GM21717 (cell line): ENCODE measurements at regions not wholly inside any gene's neighbourhood (a gene's known extent, or its start where the extent isn't known, plus 50 kb on each side); places are given as distances from the start of the nearest gene placed in this dataset.

Experiments used
- ATAC-seq: cut with Tn5 transposase; IDR thresholded peaks from one replicate; pipeline ENCODE4 v1.9.1; 2021; ENCODE audit warnings: mild to moderate bottlenecking, moderate library complexity; ENCODE audit not compliant: unreplicated experiment

- no peak for ATAC-seq
Observed at GRCh38 chr12:46908936-46909635, 83.3 kb upstream of the SLC38A4 start.

GRCh38 chr12:46910830-46911229, 85.0 kb upstream of the SLC38A4 start:
- ATAC-seq, result no peak

- no peak for ATAC-seq
Observed at GRCh38 chr12:46914336-46914735, 88.5 kb upstream of the SLC38A4 start.

DNA sequence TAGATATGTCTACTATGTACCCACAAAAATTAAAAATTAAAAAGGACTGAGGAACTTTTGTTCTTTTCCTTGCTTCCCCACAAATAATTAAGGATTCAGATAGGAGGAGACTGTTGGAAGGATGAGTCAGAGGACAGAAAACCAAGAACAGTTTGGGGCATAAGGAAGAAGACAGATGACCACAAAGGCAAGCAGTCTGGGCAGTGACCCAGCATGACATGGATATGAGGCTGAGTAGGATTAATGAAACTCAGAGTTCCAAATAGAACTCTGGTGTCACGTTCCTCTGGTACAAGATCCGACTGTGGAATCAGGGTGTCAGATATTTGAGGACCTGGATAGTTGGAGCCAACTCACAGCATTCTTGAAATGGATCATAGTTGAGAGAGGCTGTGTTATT, 89.3 kb upstream of the SLC38A4 start:
- no peak for ATAC-seq

DNA sequence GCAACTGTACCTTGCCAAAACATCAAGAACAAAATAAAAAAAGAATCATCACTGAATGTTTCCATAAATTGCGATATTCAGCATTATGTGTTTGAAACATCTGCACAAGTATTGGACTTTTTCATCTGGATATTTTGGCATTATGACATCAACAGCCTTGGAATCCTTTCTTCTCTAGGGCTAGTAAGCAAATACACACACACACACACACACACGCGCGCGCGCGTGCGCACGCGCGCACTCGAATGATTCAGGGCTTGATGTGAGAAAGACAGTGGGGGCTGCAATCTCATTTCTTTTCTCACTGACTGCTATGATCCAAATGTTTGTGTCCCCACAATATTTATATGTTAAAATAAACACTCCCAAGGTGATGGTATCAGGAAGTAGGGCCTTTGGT, 90.0 kb upstream of the SLC38A4 start:
- ATAC-seq, result no peak

DNA sequence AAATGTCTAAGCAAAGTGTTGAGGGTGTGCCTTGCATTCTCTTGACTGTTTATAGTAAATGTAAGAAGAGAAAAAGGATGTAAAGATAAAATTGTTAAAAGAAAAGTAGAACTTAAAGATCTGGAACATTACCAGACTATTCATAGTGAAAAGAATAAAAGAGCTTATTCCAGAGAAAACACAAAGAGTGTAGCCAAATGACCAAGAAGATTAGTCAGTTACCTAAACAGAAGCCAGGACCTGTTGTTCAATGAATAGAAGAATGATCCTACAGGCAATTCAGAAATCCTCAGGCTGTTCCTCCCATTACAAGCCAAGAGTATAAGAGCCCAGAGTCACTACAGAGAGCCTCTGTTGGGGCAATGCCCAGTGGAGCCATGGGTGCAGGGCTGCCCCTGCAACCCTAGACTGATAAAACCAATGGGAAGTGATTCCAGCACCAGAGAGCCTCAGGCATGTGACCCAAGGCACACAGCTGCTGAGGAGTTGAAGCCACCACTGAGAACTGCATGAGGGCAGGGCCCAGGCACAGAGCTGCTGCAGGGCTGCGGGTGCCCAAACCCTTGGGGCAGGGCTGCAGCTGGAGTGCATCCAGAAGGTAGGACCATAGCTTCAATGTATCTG, 91.1 kb upstream of the SLC38A4 start:
- no peak for ATAC-seq

GRCh38 chr12:46917821-46918220, 92.0 kb upstream of the SLC38A4 start:
- no peak for ATAC-seq

DNA sequence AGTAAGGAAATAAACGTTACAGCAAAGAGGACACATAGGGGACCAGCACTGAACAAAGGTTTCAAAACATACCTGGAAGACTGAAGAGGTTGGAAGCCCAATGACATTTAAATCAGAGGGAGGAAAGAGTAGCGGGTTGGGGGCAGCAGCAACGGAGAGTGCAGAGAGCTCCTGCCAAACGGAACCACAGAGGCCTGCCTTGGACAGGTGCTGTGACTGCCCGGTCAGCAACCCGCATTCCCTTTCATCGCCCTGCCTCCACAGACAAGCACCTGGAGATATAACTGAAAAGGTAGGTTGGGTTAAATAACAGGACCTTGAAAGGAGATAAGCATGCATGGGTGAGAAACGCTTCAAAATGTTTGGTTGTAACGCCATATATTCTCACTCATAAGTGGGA, 92.8 kb upstream of the SLC38A4 start:
- ATAC-seq, result no peak

DNA sequence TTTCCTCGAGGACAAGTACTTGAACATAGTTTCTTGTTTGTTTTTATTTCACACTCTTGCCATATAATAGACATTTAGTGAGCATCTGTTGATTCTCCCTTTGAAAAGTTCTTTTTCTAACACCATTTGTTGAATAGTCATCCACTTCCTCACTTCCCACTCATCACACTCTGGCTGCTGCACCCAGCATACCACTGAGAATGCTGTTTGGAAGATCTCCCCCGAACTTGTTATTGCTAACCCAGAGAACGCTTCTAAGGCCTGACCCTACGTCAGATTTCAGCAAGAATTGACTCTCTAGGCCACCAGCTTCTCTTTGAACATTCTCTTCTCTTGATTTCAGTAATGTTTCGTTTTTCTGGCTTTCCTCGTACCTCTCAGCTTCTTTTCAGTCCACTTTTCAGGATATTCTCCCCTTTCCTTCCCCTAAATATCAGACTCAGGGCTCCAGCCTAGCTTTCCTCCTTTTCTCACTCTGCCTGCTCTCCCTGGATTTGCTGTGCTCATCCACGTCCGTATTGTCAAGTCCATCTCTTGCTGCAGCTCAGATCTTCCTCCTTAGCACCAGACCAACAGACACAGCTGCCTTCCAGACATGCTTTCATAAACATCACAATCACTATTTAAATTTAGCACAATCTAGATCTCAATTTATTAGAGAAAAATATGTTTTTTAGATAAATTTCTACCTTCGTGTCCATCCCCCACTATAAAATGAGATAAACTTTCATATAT, 94.0 kb upstream of the SLC38A4 start:
- no peak for ATAC-seq

DNA sequence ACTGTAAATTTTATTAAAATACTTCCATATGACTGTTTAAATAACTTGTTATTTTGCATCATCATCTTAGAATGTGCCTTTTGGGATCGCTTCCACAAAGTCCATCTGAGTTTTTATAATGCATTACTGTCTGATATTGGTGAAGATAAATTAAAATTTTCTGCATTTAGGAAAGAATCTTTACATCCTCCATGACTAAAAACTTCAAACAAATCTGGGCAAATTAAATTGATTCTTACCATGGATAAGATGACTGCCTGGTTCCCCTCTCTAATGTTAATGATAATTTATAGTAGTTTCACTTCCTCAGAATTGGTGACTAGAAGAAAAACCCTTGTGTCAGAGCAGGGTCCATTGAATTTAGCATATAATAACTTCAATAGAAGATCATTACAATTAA, 94.7 kb upstream of the SLC38A4 start:
- ATAC-seq, result no peak

DNA sequence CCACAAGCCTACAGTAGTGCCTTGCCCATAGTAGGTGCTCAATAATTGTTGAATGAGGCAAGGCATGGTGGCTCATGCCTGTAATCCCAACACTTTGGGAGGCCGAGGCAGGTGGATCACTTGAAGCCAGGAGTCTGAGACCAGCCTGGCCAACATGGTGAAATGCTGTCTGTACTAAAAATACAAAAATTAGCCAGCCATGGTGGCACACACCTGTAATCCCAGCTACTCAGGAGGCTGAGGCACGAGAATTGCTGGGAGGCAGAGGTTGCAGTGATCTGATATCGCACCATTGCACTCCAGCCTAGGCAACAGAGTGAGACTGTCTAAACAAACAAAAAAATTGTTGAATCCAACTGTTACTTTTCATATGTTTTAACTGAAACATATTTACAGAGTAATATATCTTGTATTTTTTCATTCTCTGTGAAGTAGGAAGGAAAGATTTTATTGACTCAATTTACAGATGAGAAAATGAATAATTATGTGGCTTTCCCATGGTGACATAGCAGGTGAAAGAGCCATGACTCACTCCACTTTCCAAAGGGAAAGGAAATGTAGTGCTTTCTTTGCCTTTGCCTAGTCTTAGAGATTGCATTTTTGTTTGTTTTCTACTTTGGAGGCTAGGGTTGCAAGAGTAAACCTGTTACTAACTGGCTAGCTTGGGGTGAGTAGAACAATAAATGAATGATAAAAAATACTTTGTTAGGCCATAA, 95.4 kb upstream of the SLC38A4 start:
- no peak for ATAC-seq

GRCh38 chr12:46921764-46922133, 96.0 kb upstream of the SLC38A4 start:
- ATAC-seq, result no peak

GRCh38 chr12:46926526-46926925, 100.7 kb upstream of the SLC38A4 start:
- no peak for ATAC-seq

- ATAC-seq, result no peak
Observed at GRCh38 chr12:46930101-46930500, 104.3 kb upstream of the SLC38A4 start.

- no peak for ATAC-seq
Observed at GRCh38 chr12:46933947-46934346, 108.2 kb upstream of the SLC38A4 start.

DNA sequence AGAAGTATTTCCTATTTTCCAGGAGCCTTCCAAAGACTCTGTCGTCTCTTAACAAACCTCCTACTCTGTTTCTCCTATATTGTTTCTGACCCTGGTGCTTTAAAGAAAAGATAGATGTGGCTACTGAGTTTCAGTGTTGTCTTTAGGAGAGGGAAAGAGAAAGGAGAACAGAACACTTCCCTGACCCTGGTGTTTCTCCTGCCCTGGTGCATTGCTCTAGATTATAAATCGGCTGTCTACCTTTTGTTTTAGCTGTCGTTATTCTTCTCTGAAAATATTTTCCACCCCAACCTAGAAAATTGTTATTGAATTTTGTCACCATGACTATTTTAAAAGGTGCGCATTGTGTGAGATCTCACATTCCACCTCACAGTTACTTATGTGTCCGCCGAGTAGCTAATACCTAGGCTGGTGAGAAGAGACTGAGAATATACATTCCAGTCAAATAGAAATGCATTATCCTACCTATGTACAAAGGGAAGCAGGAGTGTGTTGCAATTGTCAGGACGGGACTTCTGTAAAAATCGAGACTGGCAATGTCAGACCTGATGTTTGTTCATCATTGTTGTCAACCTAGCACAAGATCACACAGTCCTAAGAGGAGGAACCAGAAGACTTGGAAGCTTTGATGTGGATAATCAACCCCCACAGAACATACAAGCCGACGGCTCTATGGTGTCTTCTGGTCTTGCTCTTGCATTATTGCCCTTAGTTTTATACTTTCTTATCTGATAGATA, 108.7 kb upstream of the SLC38A4 start:
- ATAC-seq, result no peak

- no peak for ATAC-seq
Observed at GRCh38 chr12:46935271-46935847, 109.6 kb upstream of the SLC38A4 start.

DNA sequence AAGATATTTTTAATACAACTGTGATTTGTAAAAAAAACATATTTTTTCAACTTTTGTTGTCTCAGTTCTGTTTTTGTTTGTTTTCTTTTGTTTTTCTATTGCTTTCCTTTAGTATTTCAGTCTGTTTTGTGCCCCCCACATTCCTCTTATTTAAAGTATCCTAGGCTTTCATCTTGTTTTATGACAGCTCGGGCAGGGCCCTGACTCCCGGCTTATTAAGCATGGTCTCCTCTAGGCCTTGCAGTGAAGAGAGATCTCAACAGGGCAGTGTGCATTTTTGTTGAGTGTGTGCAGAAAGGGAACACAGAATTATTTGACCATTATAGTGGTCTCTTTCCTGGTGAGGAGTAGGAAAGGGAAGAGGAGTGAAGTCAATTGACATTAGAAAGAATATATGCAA, 110.2 kb upstream of the SLC38A4 start:
- ATAC-seq, result no peak

GRCh38 chr12:46938071-46938678, 112.4 kb upstream of the SLC38A4 start:
- ATAC-seq, result no peak

GRCh38 chr12:46941981-46942380, 116.2 kb upstream of the SLC38A4 start:
- ATAC-seq, result no peak
